ENCODE measurements at regions not wholly inside any gene's neighbourhood (a gene's known extent, or its start where the extent isn't known, plus 50 kb on each side); places are given as distances from the start of the nearest gene placed in this dataset.

GRCh38 chr9:88219601-88220000 lies 81.3 kb upstream of the SPATA31C2 start:
- H3K4me3 Mint-ChIP-seq (ENCODE audit: low read depth), result no peak overlapping the region

GRCh38 chr9:88218726-88219125 lies 80.5 kb upstream of the SPATA31C2 start:
- H3K36me3 Mint-ChIP-seq (ENCODE audit: insufficient read depth), result no peaks in the 10 kb centered on the region
- H3K27ac Mint-ChIP-seq, result no peak overlapping the region
- DNase-seq (ENCODE audit: low spot score, unreplicated experiment), result no peak
- H3K4me3 Mint-ChIP-seq (ENCODE audit: low read depth), result no peak overlapping the region
- no peak for TF ChIP-seq CTCF (IDR thresholded peaks at IDR 0.05; ENCODE audit: unreplicated experiment)
- H3K27me3 Mint-ChIP-seq, result peaks cover 2% of the 10 kb centered on the region
- H3K4me1 Mint-ChIP-seq (ENCODE audit: low read depth), result peaks cover 3% of the 10 kb centered on the region
- peaks cover under 1% of the 10 kb centered on the region for H3K9me3 Mint-ChIP-seq (ENCODE audit: low read depth)

More at GRCh38 chr9:88219601-88220000, 81.3 kb upstream of the SPATA31C2 start:
- TF ChIP-seq CTCF (IDR thresholded peaks at IDR 0.05; ENCODE audit: unreplicated experiment), result no peak
- Mint-ChIP-seq H3K27ac (no peak overlapping the region), H3K27me3 (peaks cover 2% of the 10 kb centered on the region), H3K4me1 (ENCODE audit: low read depth) (peaks cover 3% of the 10 kb centered on the region), H3K36me3 (ENCODE audit: insufficient read depth) (no peaks in the 10 kb centered on the region), H3K9me3 (ENCODE audit: low read depth) (no peaks in the 10 kb centered on the region)
- DNase-seq (ENCODE audit: low spot score, unreplicated experiment), result no peak

GRCh38 chr9:88216126-88216995 lies 78.1 kb upstream of the SPATA31C2 start:
- peak overlapping the region; percentile 47 for H3K27ac Mint-ChIP-seq
- peaks cover 3% of the 10 kb centered on the region for H3K4me1 Mint-ChIP-seq (ENCODE audit: low read depth)
- peaks cover 11% of the 10 kb centered on the region for H3K9me3 Mint-ChIP-seq (ENCODE audit: low read depth)
- no peak for DNase-seq (ENCODE audit: low spot score, unreplicated experiment)
- H3K36me3 Mint-ChIP-seq (ENCODE audit: insufficient read depth), result peaks cover 2% of the 10 kb centered on the region
- H3K4me3 Mint-ChIP-seq (ENCODE audit: low read depth), result no peak overlapping the region
- no peak for TF ChIP-seq CTCF (IDR thresholded peaks at IDR 0.05; ENCODE audit: unreplicated experiment)
- peaks cover 2% of the 10 kb centered on the region for H3K27me3 Mint-ChIP-seq

- H3K4me1 Mint-ChIP-seq (ENCODE audit: low read depth), result no peaks in the 10 kb centered on the region
- DNase-seq (ENCODE audit: low spot score, unreplicated experiment), result no peak
- H3K4me3 Mint-ChIP-seq (ENCODE audit: low read depth), result no peak overlapping the region
- no peak for TF ChIP-seq CTCF (IDR thresholded peaks at IDR 0.05; ENCODE audit: unreplicated experiment)
- H3K27ac Mint-ChIP-seq, result no peak overlapping the region
- H3K27me3 Mint-ChIP-seq, result peaks cover 2% of the 10 kb centered on the region
- peaks cover 11% of the 10 kb centered on the region for H3K9me3 Mint-ChIP-seq (ENCODE audit: low read depth)
- peaks cover 2% of the 10 kb centered on the region for H3K36me3 Mint-ChIP-seq (ENCODE audit: insufficient read depth)
These were observed 77.2 kb upstream of the SPATA31C2 start for GRCh38 chr9:88215196-88216125.

- Mint-ChIP-seq H3K4me1 (ENCODE audit: low read depth) (peaks cover 29% of the 10 kb centered on the region), H3K36me3 (ENCODE audit: insufficient read depth) (peaks cover 4% of the 10 kb centered on the region), H3K9me3 (ENCODE audit: low read depth) (peaks cover 7% of the 10 kb centered on the region), H3K27me3 (no peaks in the 10 kb centered on the region), H3K27ac (no peak overlapping the region), H3K4me3 (ENCODE audit: low read depth) (no peak overlapping the region)
- no peak for TF ChIP-seq CTCF (IDR thresholded peaks at IDR 0.05; ENCODE audit: unreplicated experiment)
- no peak for DNase-seq (ENCODE audit: low spot score, unreplicated experiment)
These were observed 64.0 kb upstream of the SPATA31C2 start for GRCh38 chr9:88202321-88202720.
